ENCODE measurements at regions not wholly inside any gene's neighbourhood (a gene's known extent, or its start where the extent isn't known, plus 50 kb on each side); places are given as distances from the start of the nearest gene placed in this dataset.

- TF ChIP-seq REST (IDR thresholded peaks at IDR 0.05; ENCODE audit: low read depth, low read length) (no peak), EZH2phosphoT487 (IDR thresholded peaks at IDR 0.05; ENCODE audit: borderline replicate concordance, low read depth) (no peak), RAD21 (IDR thresholded peaks at IDR 0.05; ENCODE audit: low read length) (no peak), USF1 (IDR thresholded peaks at IDR 0.05; ENCODE audit: borderline replicate concordance, low read depth) (no peak), RXRA (IDR thresholded peaks at IDR 0.05; ENCODE audit: borderline replicate concordance, low read depth) (no peak), MEF2A (IDR thresholded peaks at IDR 0.05; ENCODE audit: borderline replicate concordance, low read depth) (no peak)
Measured at GRCh38 chrX:73903941-73904340, 51.4 kb upstream of the XIST start (continued).

Small RNA genes in the stretch of these regions (small RNA-seq; reads per million reads assigned to genes)
- gene ATP5MDP1, result 0 to 0.86 (median 0) reads per million in 7 experiments
- gene DDX3P2, result 0 reads per million in 7 experiments
- 33.0 to 1,685 (median 449) reads per million in 7 experiments for gene MIR374B
- gene MIR421, result 7.8 to 385 (median 225) reads per million in 7 experiments
- gene RF02124, result 0 reads per million in 7 experiments
- gene RF02125, result 0 reads per million in 7 experiments

All from SK-N-SH (cell line).